HG02678 (cell line): ENCODE measurements at regions not wholly inside any gene's neighbourhood (a gene's known extent, or its start where the extent isn't known, plus 50 kb on each side); places are given as distances from the start of the nearest gene placed in this dataset.
"Not testable (repeated sequence)": the region's sequence is repeated elsewhere in the genome, so short reads cannot be mapped to it uniquely, and the experiment has no call there.

Source experiments
- ATAC-seq: cut with Tn5 transposase; IDR thresholded peaks from one replicate; pipeline ENCODE4 v1.9.1; 2021; ENCODE audit warnings: mild to moderate bottlenecking, moderate library complexity; ENCODE audit not compliant: unreplicated experiment

DNA sequence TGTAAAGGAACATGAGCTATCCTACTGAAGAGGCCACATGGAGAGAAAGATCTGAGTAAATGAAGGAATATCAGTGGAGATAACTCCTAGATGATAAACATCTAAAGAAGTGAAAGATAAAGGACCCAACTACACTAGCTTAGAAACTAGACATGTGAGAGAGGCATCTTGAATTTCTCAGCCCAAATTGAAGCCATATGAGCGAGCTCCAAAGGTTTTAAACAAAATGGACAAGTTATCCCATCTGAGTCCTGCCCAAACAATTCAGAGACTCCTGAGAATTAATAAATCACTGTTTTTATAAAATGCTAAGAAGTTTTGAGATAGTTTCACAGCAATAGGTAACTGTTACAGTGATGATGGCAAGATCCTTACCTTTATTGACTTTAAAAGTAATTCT is 438.9 kb downstream of the NAV3 start:
- ATAC-seq = no peak

DNA sequence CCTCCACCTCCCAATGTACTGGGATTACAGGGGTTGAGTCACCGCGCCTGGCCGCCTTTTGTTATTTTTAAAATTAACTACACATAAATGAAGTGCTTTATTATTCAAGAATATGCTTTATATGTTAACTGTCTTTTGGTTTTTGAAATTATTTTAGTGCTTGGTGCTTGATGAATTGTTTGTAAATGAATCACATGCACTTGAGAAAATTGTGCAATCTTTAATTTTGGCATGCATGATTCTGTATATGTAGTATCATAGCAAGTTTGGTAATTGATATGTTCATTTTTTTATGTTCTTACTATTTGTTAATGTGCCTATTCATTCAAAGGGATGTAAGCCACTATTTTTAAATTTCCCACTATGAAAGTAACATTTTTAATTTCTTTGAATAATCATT is 440.9 kb downstream of the NAV3 start:
- ATAC-seq = no peak

DNA sequence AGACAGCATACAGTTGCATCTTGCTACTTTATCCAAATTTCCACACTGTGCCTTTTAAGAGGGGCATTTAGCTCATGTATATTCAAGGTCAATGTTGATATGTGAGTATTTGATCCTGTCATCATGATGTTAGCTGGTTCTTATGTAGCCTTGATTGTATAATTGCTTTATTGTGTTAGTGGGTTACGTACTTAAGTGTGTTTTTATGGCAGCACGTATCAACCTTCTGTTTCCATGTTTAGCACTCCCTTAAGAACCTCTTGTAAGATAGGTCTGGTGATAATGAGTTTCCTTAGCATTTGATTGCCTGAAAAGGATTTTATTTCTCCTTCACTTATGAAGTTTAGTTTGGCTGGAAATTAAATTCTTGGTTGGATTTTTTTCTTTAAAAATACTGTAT is 445.2 kb downstream of the NAV3 start:
- ATAC-seq = no peak

GRCh38 chr12:78278706-78279190 is 448.1 kb downstream of the NAV3 start:
- ATAC-seq = no peak

DNA sequence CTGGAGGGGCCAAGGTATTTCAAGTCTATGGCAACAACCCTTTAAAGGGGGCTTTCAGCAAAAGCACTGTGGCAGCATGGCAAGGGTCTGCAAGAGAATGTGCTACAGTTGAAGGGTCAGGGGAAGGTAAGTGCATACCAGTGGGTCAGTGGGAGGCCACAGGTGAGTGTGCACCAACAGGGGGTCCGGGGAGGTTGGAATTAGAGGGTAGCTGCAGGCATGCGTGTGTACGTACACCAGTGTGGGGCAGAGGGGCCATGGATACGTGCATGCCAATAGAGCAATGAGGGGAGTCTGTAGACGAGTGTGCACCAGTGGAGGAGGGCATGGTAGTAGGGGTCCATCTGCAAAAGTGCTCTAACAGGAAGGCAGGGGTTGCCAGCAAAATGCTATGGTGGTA is 448.9 kb downstream of the NAV3 start:
- ATAC-seq = no peak

GRCh38 chr12:78281102-78281501 is 450.4 kb downstream of the NAV3 start:
- ATAC-seq = not testable (repeated sequence)

DNA sequence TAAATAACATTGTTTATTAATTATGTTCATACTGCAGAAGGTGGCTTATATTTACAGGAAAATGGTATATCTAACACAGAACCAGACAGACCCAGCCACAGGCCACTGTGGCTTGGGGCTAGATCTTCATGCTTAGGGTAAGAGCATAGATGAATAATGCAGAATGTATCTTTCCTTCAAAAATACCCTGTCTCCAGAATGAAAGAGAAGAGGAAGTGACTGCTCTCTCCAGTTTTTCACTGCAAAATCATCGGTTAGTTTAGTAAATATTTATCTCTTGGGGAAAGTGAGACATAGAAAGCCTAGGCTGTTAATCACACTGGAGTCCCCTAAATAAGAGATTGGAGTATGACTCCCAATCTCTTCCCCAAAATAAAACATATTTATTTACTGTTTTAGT is 453.7 kb downstream of the NAV3 start:
- no peak for ATAC-seq

GRCh38 chr12:78290606-78291345 is 460.1 kb downstream of the NAV3 start:
- ATAC-seq = no peak

GRCh38 chr12:78293059-78293686 is 462.5 kb downstream of the NAV3 start:
- no peak for ATAC-seq

- ATAC-seq = not testable (repeated sequence)
Observed at GRCh38 chr12:78301282-78301681, 470.6 kb downstream of the NAV3 start.

- no peak for ATAC-seq
Observed at GRCh38 chr12:78305808-78306207, 475.1 kb downstream of the NAV3 start.

- no peak for ATAC-seq
Observed at GRCh38 chr12:78306236-78306635, 475.5 kb downstream of the NAV3 start.

DNA sequence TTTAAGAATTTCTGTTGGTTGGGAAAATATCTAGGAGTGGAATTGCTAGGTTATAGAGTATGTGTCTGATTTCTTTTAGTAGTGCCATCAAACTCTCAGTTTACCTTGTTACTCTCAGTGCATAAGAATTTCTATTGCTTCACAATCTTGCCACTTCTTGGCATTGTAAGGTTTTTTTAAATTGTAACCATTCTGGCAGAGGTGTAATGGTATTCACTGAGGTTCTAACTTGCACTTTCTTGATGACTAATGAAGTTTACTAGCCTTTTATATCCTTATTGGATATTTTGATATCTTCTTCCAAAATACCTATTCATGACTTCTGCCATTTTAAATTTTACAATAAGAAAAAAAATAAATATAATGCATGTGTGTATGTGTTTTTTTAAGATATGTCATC is 478.0 kb downstream of the NAV3 start:
- ATAC-seq = no peak

DNA sequence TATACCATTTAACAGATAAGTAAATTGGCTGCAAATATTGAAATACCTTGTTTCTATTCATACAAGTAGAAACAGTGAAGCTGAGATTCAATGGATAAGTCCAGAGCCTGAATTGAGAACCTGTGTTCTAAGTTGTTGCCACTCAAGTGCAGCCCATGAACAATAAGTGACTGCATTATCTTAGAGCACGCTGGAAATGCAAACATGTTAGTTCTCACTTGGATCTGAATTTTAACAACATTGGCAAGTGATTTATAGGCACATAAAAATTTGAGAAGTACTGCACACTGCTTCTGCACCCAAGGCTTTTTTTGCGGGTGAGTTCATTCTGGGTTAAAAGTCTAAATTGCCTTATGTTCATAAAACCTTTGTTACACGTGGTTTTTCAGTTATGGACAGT is 484.3 kb downstream of the NAV3 start:
- ATAC-seq = no peak

GRCh38 chr12:78316136-78316535 is 485.4 kb downstream of the NAV3 start:
- ATAC-seq = no peak

DNA sequence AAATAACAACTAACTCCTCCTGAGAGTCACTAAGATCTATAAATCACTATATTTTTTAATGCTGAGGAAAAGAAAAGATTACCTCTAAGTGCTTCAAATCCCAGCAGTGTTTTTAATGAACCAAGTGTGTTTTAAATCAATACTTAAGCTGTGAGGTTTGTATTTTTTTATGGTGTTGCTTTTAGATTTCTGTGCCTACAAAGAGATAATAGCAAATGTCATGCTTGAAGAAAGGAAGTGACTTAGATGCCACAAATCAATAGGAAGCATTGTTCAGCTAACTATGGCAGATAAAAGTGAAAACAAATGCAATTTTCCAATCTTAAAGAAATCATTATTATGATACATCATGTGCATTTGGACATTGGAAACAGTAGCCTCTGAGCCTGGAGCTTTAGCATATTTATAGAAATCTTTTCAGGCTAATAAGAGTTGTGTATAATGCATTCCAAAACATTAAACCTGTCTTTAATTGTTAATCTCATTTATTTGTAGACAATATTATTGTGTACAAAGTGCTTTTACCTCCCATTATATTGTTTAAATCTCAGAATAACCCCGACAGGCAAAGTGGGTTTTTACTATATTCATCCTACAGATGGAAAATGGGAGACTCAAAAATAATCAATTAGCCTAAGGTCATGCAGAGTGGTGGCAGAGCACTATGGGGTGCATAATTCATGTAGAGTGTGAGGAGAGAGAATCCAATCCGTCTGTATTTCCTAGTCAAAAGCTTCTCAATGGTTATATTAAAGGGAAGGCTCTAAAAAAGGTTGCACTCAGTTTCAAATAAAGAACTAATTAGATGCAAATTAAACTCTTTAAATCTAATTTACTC is 486.2 kb downstream of the NAV3 start:
- no peak for ATAC-seq

DNA sequence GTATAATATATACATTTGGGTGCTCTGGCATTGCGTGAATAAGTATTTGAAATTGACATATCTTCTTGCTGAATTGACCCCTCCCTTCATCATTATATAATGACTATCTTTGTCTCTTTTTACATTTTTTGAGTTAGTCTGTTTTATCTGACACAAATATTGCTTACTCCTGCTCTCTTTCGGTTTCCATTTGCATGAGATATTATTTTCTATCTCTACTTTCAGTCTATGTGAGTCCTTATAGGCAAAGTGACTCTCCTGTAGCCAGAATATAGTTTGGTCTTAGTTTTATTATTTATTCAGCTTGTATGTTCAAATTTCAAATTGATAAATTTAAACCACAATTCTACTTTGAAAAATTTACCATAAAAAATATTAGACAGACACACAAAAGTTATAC is 491.0 kb downstream of the NAV3 start:
- no peak for ATAC-seq

- ATAC-seq = no peak
Observed at GRCh38 chr12:78323226-78323625, 492.5 kb downstream of the NAV3 start.

GRCh38 chr12:78324234-78324633 is 493.5 kb downstream of the NAV3 start:
- ATAC-seq = no peak

DNA sequence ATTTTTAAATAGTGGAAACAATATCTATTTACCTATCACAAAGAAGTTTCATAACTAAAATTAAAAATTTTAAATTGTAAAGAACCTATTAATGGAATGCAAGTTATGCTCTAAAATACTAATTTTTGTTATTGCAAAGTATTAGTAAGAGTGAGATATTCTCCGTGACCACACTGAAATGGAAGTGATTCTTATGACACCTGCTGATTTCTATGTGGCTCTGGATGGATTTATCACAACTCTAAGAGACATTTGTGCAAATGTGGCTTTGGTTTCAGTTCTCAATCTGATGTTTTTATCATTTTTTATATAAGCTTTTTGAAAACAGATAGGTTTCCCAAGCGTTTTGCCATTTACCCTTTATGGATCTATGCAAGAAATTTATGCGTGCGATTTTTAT is 497.8 kb downstream of the NAV3 start:
- ATAC-seq = no peak

GRCh38 chr12:78330131-78330530 is 499.4 kb downstream of the NAV3 start:
- ATAC-seq = no peak

GRCh38 chr12:78331181-78331580 is 500.5 kb downstream of the NAV3 start:
- ATAC-seq = no peak
